ENCODE measurements at regions not wholly inside any gene's neighbourhood (a gene's known extent, or its start where the extent isn't known, plus 50 kb on each side); places are given as distances from the start of the nearest gene placed in this dataset.

GRCh38 chr18:7447318-7448028 lies 119.6 kb upstream of the PTPRM start:
- H3K27ac ChIP-seq (ENCODE audit: insufficient read length, low read depth, low read length), result no peak overlapping the region
- no peaks in the 10 kb centered on the region for H3K27me3 Mint-ChIP-seq (ENCODE audit: low read depth)
- H3K4me3 Mint-ChIP-seq, result no peak overlapping the region

More at GRCh38 chr18:7447318-7448028, 119.6 kb upstream of the PTPRM start:
- Histone ChIP-seq H2AFZ (ENCODE audit: low read length) (no peak overlapping the region), H2BK20ac (ENCODE audit: low read depth, low read length, poor library complexity, severe bottlenecking) (no peak overlapping the region), H3K79me2 (ENCODE audit: insufficient read depth, low read length) (no peaks in the 10 kb centered on the region), H3K79me1 (ENCODE audit: insufficient read depth, low read depth, low read length, poor library complexity, severe bottlenecking) (no peaks in the 10 kb centered on the region), H2BK120ac (ENCODE audit: low read depth, low read length, poor library complexity, severe bottlenecking) (no peak overlapping the region), H3K18ac (ENCODE audit: insufficient read length, low read depth, low read length) (no peak overlapping the region), H3K27me3 (ENCODE audit: insufficient read depth, low read length) (no peaks in the 10 kb centered on the region), H3K9ac (ENCODE audit: extremely low read depth, insufficient read length, low read length) (no peak overlapping the region), H4K8ac (replicated peaks; ENCODE audit: insufficient read length, low read depth, low read length) (no peak overlapping the region), H4K5ac (ENCODE audit: insufficient read length, low read depth, low read length) (no peak overlapping the region), H4K91ac (ENCODE audit: insufficient read length, low read depth, low read length) (no peak overlapping the region), H2BK15ac (ENCODE audit: low read depth, low read length) (no peak overlapping the region), H4K20me1 (ENCODE audit: control insufficient read depth, insufficient read depth, insufficient read length) (no peaks in the 10 kb centered on the region), H3K56ac (ENCODE audit: insufficient read length, low read depth, low read length) (no peak overlapping the region), H3K9me3 (ENCODE audit: control insufficient read depth, low read depth, low read length) (no peaks in the 10 kb centered on the region), H2AK5ac (ENCODE audit: insufficient read length, low read length) (no peak overlapping the region), H3K4me1 (ENCODE audit: insufficient read depth, low read length) (no peaks in the 10 kb centered on the region), H3T11ph (ENCODE audit: low read length) (no peak overlapping the region), H3K4me2 (ENCODE audit: insufficient read depth, insufficient read length, low read length) (no peak overlapping the region), H2BK5ac (ENCODE audit: insufficient read length, low read length) (no peak overlapping the region), H3K23ac (ENCODE audit: insufficient read length, low read depth, low read length) (no peak overlapping the region), H2BK12ac (ENCODE audit: insufficient read length, low read depth, low read length) (no peak overlapping the region), H3K14ac (ENCODE audit: insufficient read depth, low read length) (no peak overlapping the region), H3K4ac (ENCODE audit: low read depth, low read length) (no peak overlapping the region), H3K23me2 (ENCODE audit: insufficient read length, low read depth, low read length, poor library complexity, severe bottlenecking) (no peaks in the 10 kb centered on the region)
- DNase-seq, result no peak
- TF ChIP-seq, protein P1, sequence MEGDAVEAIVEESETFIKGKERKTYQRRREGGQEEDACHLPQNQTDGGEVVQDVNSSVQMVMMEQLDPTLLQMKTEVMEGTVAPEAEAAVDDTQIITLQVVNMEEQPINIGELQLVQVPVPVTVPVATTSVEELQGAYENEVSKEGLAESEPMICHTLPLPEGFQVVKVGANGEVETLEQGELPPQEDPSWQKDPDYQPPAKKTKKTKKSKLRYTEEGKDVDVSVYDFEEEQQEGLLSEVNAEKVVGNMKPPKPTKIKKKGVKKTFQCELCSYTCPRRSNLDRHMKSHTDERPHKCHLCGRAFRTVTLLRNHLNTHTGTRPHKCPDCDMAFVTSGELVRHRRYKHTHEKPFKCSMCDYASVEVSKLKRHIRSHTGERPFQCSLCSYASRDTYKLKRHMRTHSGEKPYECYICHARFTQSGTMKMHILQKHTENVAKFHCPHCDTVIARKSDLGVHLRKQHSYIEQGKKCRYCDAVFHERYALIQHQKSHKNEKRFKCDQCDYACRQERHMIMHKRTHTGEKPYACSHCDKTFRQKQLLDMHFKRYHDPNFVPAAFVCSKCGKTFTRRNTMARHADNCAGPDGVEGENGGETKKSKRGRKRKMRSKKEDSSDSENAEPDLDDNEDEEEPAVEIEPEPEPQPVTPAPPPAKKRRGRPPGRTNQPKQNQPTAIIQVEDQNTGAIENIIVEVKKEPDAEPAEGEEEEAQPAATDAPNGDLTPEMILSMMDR (conservative IDR thresholded peaks at IDR 0.05), result no peak
- no peak overlapping the region for H3K27ac Mint-ChIP-seq
- no peaks in the 10 kb centered on the region for H3K9me3 Mint-ChIP-seq
- H3K36me3 Mint-ChIP-seq (ENCODE audit: insufficient read depth in 1 of 3, low read depth in 3 of 3), result no peaks in the 10 kb centered on the region
- WGBS (ENCODE audit: extremely low coverage, insufficient read length, low lambda C conversion rate), result no CpG with 5 or more reads among the region's 2 CpGs
- peaks cover 5 to 10% of the 10 kb centered on the region in 2 experiments for H3K4me1 Mint-ChIP-seq

All from H9 (cell line).